Esophagus muscularis mucosa (tissue), 3 donors: ENCODE measurements at regions not wholly inside any gene's neighbourhood (a gene's known extent, or its start where the extent isn't known, plus 50 kb on each side); places are given as distances from the start of the nearest gene placed in this dataset.

Experiments
- CTCF ChIP-seq, 3 experiments: fragments of 200-600 bp in 2 of 3; fragments of 450-650 bp in 1 of 3; sonication (generic) in 2 of 3; IDR thresholded peaks; one replicate each; pipeline ENCODE4 v1.5.1; 2017 to 2019; ENCODE audit warnings: antibody characterized with exemption in 3 of 3, mild to moderate bottlenecking in 2 of 3, moderate library complexity in 1 of 3
- POLR2A ChIP-seq: fragments of 450-650 bp; IDR thresholded peaks from one replicate; pipeline ENCODE4 v1.6.1; 2017; ENCODE audit warnings: antibody characterized with exemption, moderate library complexity, mild to moderate bottlenecking, low read depth

DNA sequence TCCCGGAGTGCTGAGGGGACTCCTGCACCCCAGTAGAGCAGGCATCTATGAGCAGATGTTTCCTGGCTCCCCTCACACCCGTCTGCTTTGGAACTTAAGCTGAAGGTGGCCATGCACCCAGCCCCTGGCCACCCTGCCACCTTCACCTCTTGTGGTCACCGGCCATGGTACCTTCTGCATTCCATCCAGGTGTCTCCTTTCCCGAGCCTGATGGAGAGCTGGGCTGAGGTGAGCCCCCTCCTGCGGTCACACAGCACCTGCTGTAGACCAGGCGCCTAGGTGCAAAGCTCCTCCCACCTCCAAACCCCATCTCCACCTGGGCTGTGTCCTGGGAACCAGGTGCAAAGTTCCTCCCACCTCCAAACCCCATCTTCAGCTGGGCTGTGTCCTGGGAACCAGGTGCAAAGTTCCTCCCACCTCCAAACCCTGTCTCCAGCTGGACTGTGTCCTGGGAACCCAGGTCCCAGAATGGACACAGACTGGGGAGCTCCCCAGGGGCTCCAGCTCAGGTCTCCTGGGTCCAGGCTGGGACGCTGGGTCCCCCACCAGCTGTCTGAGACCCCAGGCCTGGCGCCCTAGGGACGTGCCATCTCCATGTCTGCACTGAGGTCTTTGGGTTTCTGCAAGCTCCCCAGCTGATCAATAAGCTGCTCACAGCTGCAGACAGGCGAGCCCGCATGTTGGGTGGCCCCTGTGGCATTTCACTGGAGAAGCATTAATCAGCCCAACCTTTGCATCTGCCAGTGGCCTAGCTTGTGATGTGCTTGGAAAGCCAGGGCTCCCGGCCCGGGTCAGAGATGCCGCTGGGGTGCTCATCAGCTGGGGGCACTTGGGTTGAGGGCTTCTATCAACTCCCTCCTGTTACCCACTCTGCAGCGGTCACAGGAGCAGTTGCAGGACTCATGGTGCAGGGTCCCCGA is 61.2 kb upstream of the INPP5A start:
- TF ChIP-seq POLR2A (no peak), CTCF (IDR thresholded peaks at IDR 0.05) (no peak)
